ENCODE measurements at regions not wholly inside any gene's neighbourhood (a gene's known extent, or its start where the extent isn't known, plus 50 kb on each side); places are given as distances from the start of the nearest gene placed in this dataset.

- Histone ChIP-seq H3K9me2 (replicated peaks; ENCODE audit: control insufficient read depth, low read length) (no peaks in the 10 kb centered on the region), H3F3A (ENCODE audit: control insufficient read depth, insufficient read depth) (no peaks in the 10 kb centered on the region), H3K4me2 (ENCODE audit: low read length) (no peak overlapping the region), H3K9me3 (ENCODE audit: control insufficient read depth, insufficient read depth, low read length) (no peaks in the 10 kb centered on the region), H3K4me3 (ENCODE audit: low read length) (no peak overlapping the region), H4K20me1 (ENCODE audit: control insufficient read depth, insufficient read depth, low read depth, low read length) (no peaks in the 10 kb centered on the region), H3K27me3 (ENCODE audit: control insufficient read depth, low read length) (no peaks in the 10 kb centered on the region), H3K4me1 (ENCODE audit: control insufficient read depth, low read length) (no peaks in the 10 kb centered on the region), H3K79me2 (ENCODE audit: control insufficient read depth, low read length) (no peaks in the 10 kb centered on the region), H3K36me3 (ENCODE audit: control insufficient read depth, low read length) (no peaks in the 10 kb centered on the region), H3K27ac (ENCODE audit: low read depth, low read length) (no peak overlapping the region)
- TF ChIP-seq EZH2phosphoT487 (IDR thresholded peaks at IDR 0.05; ENCODE audit: borderline replicate concordance, low read length), result no peak
- no peak for TF ChIP-seq CTCF (IDR thresholded peaks at IDR 0.05; ENCODE audit: low read depth, low read length, poor library complexity, severe bottlenecking)
These were observed 732.0 kb upstream of the KIF2B start for GRCh38 chr17:53090770-53091169.

GRCh38 chr17:53088481-53088880 is 734.2 kb upstream of the KIF2B start:
- no peak overlapping the region for H3K4me3 ChIP-seq (ENCODE audit: low read length)
- H3F3A ChIP-seq (ENCODE audit: control insufficient read depth, insufficient read depth), result no peaks in the 10 kb centered on the region
- H3K36me3 ChIP-seq (ENCODE audit: control insufficient read depth, low read length), result no peaks in the 10 kb centered on the region
- no peaks in the 10 kb centered on the region for H3K9me3 ChIP-seq (ENCODE audit: control insufficient read depth, insufficient read depth, low read length)
- no peak overlapping the region for H3K27ac ChIP-seq (ENCODE audit: low read depth, low read length)
- H3K4me2 ChIP-seq (ENCODE audit: low read length), result no peak overlapping the region
- no peaks in the 10 kb centered on the region for H3K4me1 ChIP-seq (ENCODE audit: control insufficient read depth, low read length)
- H3K9me2 ChIP-seq (replicated peaks; ENCODE audit: control insufficient read depth, low read length), result no peaks in the 10 kb centered on the region
- no peaks in the 10 kb centered on the region for H3K27me3 ChIP-seq (ENCODE audit: control insufficient read depth, low read length)
- no peaks in the 10 kb centered on the region for H4K20me1 ChIP-seq (ENCODE audit: control insufficient read depth, insufficient read depth, low read depth, low read length)
- no peaks in the 10 kb centered on the region for H3K79me2 ChIP-seq (ENCODE audit: control insufficient read depth, low read length)
- no peak for TF ChIP-seq CTCF (IDR thresholded peaks at IDR 0.05; ENCODE audit: low read depth, low read length, poor library complexity, severe bottlenecking)
- no peak for TF ChIP-seq EZH2phosphoT487 (IDR thresholded peaks at IDR 0.05; ENCODE audit: borderline replicate concordance, low read length)

- no peaks in the 10 kb centered on the region for H3K9me3 ChIP-seq (ENCODE audit: control insufficient read depth, insufficient read depth, low read length)
- no peaks in the 10 kb centered on the region for H3K9me2 ChIP-seq (replicated peaks; ENCODE audit: control insufficient read depth, low read length)
- H3K4me2 ChIP-seq (ENCODE audit: low read length), result no peak overlapping the region
- H4K20me1 ChIP-seq (ENCODE audit: control insufficient read depth, insufficient read depth, low read depth, low read length), result no peaks in the 10 kb centered on the region
- H3K27ac ChIP-seq (ENCODE audit: low read depth, low read length), result no peak overlapping the region
- no peaks in the 10 kb centered on the region for H3K27me3 ChIP-seq (ENCODE audit: control insufficient read depth, low read length)
- no peaks in the 10 kb centered on the region for H3K36me3 ChIP-seq (ENCODE audit: control insufficient read depth, low read length)
- H3K4me1 ChIP-seq (ENCODE audit: control insufficient read depth, low read length), result no peaks in the 10 kb centered on the region
- TF ChIP-seq CTCF (IDR thresholded peaks at IDR 0.05; ENCODE audit: low read depth, low read length, poor library complexity, severe bottlenecking), result no peak
- no peak for TF ChIP-seq EZH2phosphoT487 (IDR thresholded peaks at IDR 0.05; ENCODE audit: borderline replicate concordance, low read length)
- H3K4me3 ChIP-seq (ENCODE audit: low read length), result no peak overlapping the region
- no peaks in the 10 kb centered on the region for H3K79me2 ChIP-seq (ENCODE audit: control insufficient read depth, low read length)
- H3F3A ChIP-seq (ENCODE audit: control insufficient read depth, insufficient read depth), result no peaks in the 10 kb centered on the region
These were observed 761.3 kb upstream of the KIF2B start for GRCh38 chr17:53061446-53061845.

GRCh38 chr17:53058031-53058430 is 764.7 kb upstream of the KIF2B start:
- Histone ChIP-seq H3K4me3 (ENCODE audit: low read length) (no peak overlapping the region), H3K27ac (ENCODE audit: low read depth, low read length) (no peak overlapping the region), H3K36me3 (ENCODE audit: control insufficient read depth, low read length) (no peaks in the 10 kb centered on the region), H3K9me2 (replicated peaks; ENCODE audit: control insufficient read depth, low read length) (no peaks in the 10 kb centered on the region), H3K79me2 (ENCODE audit: control insufficient read depth, low read length) (no peaks in the 10 kb centered on the region), H3K9me3 (ENCODE audit: control insufficient read depth, insufficient read depth, low read length) (no peaks in the 10 kb centered on the region), H3K27me3 (ENCODE audit: control insufficient read depth, low read length) (no peaks in the 10 kb centered on the region), H3K4me2 (ENCODE audit: low read length) (no peak overlapping the region), H3K4me1 (ENCODE audit: control insufficient read depth, low read length) (no peaks in the 10 kb centered on the region), H3F3A (ENCODE audit: control insufficient read depth, insufficient read depth) (no peaks in the 10 kb centered on the region), H4K20me1 (ENCODE audit: control insufficient read depth, insufficient read depth, low read depth, low read length) (no peaks in the 10 kb centered on the region)
- no peak for TF ChIP-seq CTCF (IDR thresholded peaks at IDR 0.05; ENCODE audit: low read depth, low read length, poor library complexity, severe bottlenecking)
